ENCODE measurements at regions not wholly inside any gene's neighbourhood (a gene's known extent, or its start where the extent isn't known, plus 50 kb on each side); places are given as distances from the start of the nearest gene placed in this dataset.

DNA sequence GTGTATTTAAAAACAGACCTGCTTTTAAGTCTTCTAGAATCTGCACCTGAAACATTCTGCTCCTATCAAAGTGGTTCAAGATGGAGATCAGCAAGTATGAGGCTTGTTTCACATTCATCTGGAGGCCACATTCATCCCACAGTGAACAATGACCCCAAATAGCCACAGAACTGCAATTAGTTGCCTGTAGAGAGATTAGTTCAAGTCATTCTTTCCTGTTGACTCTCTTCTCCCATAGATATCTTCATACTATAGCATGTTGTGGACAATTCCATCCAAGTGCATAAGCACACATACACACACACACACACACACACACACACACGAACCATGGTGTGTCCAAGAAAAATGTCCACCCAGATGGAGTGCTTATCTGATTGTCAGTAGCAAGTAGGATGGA lies 101.7 kb upstream of the FGGY start:
- TF ChIP-seq CTCF (IDR thresholded peaks at IDR 0.05 in 8 of 11, conservative IDR thresholded peaks at IDR 0.05 in 3 of 11) (no peak), POLR2AphosphoS5 (IDR thresholded peaks at IDR 0.05) (no peak), POLR2A (IDR thresholded peaks at IDR 0.05) (no peak)

Measured in spleen (tissue), 7 donors.